AG04450 (cell line): ENCODE measurements at regions not wholly inside any gene's neighbourhood (a gene's known extent, or its start where the extent isn't known, plus 50 kb on each side); places are given as distances from the start of the nearest gene placed in this dataset.

Experiments used
- CTCF ChIA-PET: fragments of 300-600, 350-600 bp; formaldehyde crosslinking; extraction: SDS; loops from one replicate; lab custom pipeline; 2022; ENCODE audit warnings: antibody characterized with exemption, inconsistent platforms; lab: Charles Lee
- POLR2A ChIA-PET: fragments of 350-600 bp; formaldehyde crosslinking; extraction: SDS; loops from one replicate; lab custom pipeline; 2021; ENCODE audit warnings: antibody characterized with exemption, inconsistent platforms; lab: Yijun Ruan, JAX
- DNase-seq: peaks from one replicate; pipeline ENCODE4 v3.0.0-alpha.2; 2011; ENCODE audit warnings: low read depth, low spot score
- H3K27ac ChIP-seq: one replicate; pipeline ENCODE4 v1.5.1; 2012; ENCODE audit warnings: low read depth, low read length, control low read depth
- H3K27me3 ChIP-seq: one replicate; pipeline ENCODE4 v1.6.0; 2012; ENCODE audit warnings: low read length; ENCODE audit not compliant: control insufficient read depth, insufficient read depth
- H3K4me3 ChIP-seq: 2 replicates; pipeline ENCODE4 v1.5.1; 2011; ENCODE audit warnings: mild to moderate bottlenecking, low read depth, low read length, control low read depth
- H3K9me3 ChIP-seq: 2 replicates; pipeline ENCODE4 v1.5.1; 2012; ENCODE audit warnings: low read length; ENCODE audit not compliant: control insufficient read depth, insufficient read depth
- CTCF ChIP-seq: IDR thresholded peaks from 2 replicates; pipeline ENCODE4 v1.5.1; 2011; ENCODE audit warnings: low read depth, low read length, control low read depth, inconsistent platforms

GRCh38 chr7:85627791-85628586, 441.1 kb upstream of the SEMA3D start:
- Histone ChIP-seq H3K27me3 (no peaks in the 10 kb centered on the region), H3K4me3 (no peak overlapping the region), H3K27ac (no peak overlapping the region), H3K9me3 (no peaks in the 10 kb centered on the region)
- ChIA-PET POLR2A (no interaction called here), CTCF (no interaction called here)
- TF ChIP-seq CTCF = no peak
- no peak for DNase-seq

GRCh38 chr7:85622059-85622458, 435.2 kb upstream of the SEMA3D start:
- Histone ChIP-seq H3K9me3 (no peaks in the 10 kb centered on the region), H3K27me3 (no peaks in the 10 kb centered on the region), H3K27ac (no peak overlapping the region), H3K4me3 (no peak overlapping the region)
- ChIA-PET POLR2A (no interaction called here), CTCF (interaction anchor here (1.2 kb wide), 1 partner anchor 127 kb away, joined by 3 read pairs; no protein-coding TSS in a partner anchor)
- TF ChIP-seq CTCF = no peak
- no peak for DNase-seq

- POLR2A ChIA-PET = no interaction called here
- no peak overlapping the region for H3K27ac ChIP-seq
Observed at GRCh38 chr7:85620936-85621685, 434.3 kb upstream of the SEMA3D start.

GRCh38 chr7:85619236-85619635, 432.4 kb upstream of the SEMA3D start:
- POLR2A ChIA-PET = no interaction called here

More at GRCh38 chr7:85620936-85621685, 434.3 kb upstream of the SEMA3D start:
- no peaks in the 10 kb centered on the region for H3K27me3 ChIP-seq
- no peak for TF ChIP-seq CTCF
- H3K9me3 ChIP-seq = no peaks in the 10 kb centered on the region
- no peak for DNase-seq
- no peak overlapping the region for H3K4me3 ChIP-seq
- CTCF ChIA-PET = no interaction called here

More at GRCh38 chr7:85619236-85619635, 432.4 kb upstream of the SEMA3D start:
- no peak for TF ChIP-seq CTCF
- CTCF ChIA-PET = no interaction called here
- H3K27ac ChIP-seq = no peak overlapping the region
- peaks cover 3% of the 10 kb centered on the region; the same call in 1 of the 2 replicates for H3K9me3 ChIP-seq
- no peak overlapping the region for H3K4me3 ChIP-seq
- no peaks in the 10 kb centered on the region for H3K27me3 ChIP-seq
- no peak for DNase-seq
